Ovary (tissue), 3 donors: ENCODE measurements at regions not wholly inside any gene's neighbourhood (a gene's known extent, or its start where the extent isn't known, plus 50 kb on each side); places are given as distances from the start of the nearest gene placed in this dataset.

ENCODE experiments used
- CTCF ChIP-seq, 3 donors: fragments of 450-650 bp in 2 of 3; fragments of 200-600 bp in 1 of 3; IDR thresholded peaks; one replicate each; pipeline versions ENCODE4 v1.5.1 to v1.8.0; 2016 to 2022; ENCODE audit warnings: antibody characterized with exemption in 3 of 3, mild to moderate bottlenecking in 1 of 3
- EP300 ChIP-seq: sonication (generic); formaldehyde crosslinking; IDR thresholded peaks from one replicate; pipeline ENCODE4 v1.6.1; 2017; ENCODE audit warnings: antibody characterized with exemption
- donor health status: DM: no; HTN: no; CAD: no.

GRCh38 chr18:50454387-50454988 lies 79.6 kb downstream of the SKA1 start:
- TF ChIP-seq CTCF (IDR thresholded peaks at IDR 0.05) (no peak), EP300 (no peak)
